T follicular helper cell (primary cell): ENCODE measurements at regions not wholly inside any gene's neighbourhood (a gene's known extent, or its start where the extent isn't known, plus 50 kb on each side); places are given as distances from the start of the nearest gene placed in this dataset.

ENCODE experiments used
- DNase-seq: peaks from one replicate; pipeline ENCODE4 v3.0.0-alpha.2; 2020; ENCODE audit warnings: low read depth

DNA sequence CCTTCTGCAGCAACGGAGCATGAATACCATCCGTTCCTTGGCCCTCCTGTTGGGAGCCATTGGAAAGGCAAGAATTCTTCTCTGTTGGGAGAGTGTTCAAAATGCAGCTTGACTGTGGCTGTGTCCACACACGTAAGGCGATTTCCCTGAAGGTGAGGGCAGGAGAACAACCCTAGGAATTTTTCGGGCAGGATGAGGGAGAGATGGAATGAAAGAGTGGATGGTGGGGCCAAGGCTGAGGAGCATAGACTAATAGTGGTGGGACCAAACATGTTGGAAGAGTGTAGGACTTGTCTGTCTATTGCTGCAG lies 924.9 kb downstream of the TBC1D22A start:
- no peak for DNase-seq

DNA sequence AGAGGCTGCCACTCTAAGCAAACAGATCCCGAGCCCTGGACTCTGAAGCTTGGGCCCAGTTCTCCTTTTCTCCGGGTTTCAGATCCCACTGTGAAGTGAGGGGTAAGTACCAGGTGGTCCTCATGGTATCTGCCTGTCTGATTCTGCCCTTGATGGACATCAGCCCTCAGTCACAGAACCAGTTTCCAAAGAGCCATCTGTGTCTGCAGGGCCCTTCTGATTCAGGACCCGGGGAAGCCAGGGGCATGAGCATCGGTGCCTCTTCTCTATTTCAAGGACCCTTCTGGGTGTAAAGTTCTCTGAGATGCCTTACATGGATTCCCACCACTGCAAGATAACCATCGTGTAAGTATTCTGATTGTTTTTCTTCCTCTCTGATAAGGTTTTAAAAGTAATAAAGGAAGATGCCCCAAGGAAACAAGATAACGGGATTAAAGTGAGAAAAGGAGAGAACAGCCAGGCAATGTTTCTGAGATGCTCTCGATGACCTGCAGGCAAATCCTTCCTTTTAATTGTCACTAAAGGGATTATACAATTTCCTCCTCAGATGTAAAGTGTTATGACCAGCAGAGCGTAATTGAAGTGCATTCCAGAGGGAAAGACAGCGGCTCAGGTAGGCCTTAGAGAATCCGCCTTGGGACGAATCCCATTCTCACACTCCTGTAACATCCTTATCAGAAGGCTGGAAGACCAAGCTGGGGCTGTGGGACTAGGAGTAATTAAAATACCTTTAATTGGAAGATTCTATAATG lies 924.3 kb downstream of the TBC1D22A start:
- no peak for DNase-seq

DNA sequence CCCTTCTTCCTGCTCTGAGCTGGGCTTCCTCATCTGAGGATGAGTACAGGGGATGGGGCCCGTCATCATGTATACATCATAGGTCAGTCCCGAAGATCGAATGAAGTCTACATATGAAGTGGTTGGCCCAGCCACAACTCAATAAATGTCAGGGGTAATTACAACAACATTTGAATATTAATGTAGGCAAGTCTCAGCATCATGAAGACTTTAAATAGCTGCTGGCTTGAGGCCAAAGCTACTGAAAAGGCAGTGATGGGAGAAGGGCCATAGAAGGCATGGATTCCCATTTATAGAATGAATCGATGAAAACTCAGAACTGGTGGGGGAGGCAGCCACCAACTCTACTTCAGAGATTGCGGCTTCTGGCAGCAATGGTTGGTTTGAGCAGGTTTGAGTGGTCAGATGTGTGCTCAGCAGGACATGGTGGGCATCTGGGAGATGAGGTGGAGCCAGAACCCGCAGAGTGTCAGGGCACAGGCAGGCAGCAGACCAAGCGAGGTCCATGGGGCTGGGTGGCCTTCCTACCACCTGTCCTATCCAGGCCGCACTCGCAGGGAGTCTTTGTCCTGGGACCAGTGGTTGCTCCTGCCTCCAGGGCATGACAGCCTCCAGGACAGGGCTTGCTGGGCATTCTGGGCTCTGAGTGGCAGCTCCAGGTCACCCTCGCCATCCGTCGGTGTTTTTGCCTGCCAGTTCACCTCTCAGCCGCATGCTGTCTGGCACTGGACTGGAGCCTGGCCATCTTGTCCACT lies 919.1 kb downstream of the TBC1D22A start:
- no peak for DNase-seq

DNA sequence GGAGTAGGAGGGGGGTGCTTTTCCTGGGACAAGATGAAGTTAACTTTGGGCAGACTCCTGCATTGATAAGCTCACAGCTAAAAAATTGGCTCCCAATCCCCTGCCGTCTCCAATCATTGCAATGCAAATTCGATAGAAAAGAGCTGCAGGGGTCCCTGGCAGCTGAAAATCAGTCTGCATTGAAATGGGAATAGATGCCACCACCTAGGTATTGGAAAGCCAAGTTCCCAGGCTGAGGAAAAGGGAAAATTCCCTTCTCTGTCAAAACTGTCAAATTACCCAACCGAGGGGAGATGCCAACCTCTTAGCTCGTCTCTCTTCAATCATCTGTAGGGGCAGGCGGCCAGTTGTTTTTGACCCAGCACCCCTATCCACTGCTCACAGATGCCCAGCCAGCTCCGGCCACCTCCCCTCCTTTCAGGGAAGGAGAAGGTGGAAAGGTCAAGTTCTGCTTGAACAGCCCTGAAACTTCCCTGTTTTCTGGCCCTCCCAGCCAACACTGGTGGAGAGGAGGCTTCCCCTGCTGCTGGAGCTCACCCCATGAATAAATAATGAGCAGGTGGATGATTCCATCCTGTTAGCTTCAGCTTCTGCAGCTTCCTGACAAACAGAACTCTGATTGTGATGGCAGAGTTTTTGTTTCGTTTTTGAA lies 916.3 kb downstream of the TBC1D22A start:
- DNase-seq = no peak

DNA sequence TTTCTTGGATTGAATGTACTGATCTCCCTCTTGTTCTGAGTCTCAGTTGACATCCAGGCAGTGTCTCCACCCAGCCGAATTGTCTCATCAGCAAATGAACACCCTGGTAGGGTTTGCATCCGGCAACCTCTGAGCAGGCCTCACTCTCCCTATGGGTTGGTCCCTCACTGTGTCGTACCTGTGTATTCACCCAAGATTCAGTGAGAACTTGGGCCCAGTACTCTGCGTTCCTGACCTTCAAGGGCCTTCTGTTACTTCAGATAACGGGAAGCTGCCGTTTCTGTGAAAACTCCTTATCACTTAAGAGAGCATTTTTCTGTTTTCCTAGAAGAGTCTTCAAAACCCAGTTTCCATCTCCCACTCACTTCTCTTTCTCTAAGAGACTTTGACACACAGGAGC lies 915.6 kb downstream of the TBC1D22A start:
- DNase-seq = no peak

DNA sequence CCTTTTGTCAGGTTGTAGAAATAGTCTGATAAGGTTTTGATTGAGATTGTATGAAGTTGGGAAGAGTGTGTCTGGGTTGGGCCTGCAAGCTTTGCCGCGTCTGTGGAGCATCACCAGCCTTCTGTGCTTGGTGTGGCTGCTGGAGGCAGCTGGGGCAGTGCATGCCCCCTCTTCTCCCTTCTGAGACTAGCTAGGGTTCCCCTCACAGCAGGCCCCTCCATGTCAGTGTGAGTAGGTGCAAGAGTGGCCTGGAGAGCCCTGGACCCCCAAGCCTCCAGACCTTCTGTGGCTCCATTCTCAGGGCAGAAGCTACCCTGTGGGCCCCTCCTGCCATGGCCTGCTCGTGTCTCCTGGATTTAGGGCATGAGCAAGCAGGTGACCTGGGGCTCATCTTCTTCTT lies 914.2 kb downstream of the TBC1D22A start:
- DNase-seq = no peak

DNA sequence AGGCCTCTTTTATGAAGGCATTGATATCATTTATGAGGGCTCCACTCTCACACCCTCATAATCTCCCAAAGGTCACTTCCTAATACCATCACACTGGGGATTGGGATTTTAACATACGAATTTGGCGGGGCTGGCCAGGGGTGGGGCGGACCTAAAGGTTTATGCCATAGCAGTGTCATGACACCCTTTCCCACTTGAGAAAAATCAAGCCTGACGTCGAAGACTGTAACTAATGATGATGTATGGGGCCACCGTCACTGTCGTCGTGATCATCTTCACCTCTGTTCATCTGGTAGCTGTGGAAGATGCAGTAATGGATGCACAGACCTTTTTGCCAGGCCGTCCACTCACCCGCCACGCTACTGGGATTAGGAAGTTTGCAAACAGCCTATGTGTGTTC lies 912.1 kb downstream of the TBC1D22A start:
- DNase-seq = no peak

DNA sequence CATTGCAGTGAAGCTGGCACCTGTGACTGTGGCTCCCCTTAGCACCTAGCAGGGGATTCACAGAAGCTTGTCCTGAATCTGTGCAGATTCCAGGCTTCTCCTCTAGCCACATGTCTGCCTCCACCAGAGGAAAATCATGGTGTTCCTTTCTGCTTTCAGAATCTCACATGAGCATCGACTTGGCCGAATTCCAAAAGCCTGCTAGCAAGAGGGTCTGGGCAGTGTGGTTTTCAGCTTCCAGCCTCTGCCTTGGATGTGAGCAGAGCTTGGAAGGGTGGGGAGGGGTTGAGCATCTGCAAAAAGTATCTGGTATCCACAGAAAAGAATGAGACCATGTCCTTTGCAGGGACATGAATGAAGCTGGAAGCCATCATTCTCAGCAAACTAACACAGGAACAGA lies 911.1 kb downstream of the TBC1D22A start:
- no peak for DNase-seq

DNA sequence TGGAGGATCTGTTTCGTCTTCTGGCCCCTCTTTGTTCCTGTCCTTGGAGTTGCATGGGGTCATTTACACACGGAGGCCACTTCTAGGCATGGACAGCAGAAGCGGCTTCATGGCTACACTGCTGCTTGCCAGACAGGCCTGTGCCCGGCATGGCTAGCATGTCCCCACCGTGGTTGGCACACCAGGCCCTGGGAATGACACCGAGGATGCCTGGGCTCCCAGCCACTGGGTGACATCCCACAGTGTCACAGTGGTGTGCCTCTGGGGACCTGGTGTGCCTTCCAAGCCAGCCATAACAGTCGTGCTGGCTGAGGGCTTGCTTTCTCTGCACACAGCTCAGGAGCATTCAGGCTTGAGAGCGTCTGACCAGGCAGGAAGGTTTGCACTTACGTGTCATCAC lies 910.1 kb downstream of the TBC1D22A start:
- DNase-seq = no peak

DNA sequence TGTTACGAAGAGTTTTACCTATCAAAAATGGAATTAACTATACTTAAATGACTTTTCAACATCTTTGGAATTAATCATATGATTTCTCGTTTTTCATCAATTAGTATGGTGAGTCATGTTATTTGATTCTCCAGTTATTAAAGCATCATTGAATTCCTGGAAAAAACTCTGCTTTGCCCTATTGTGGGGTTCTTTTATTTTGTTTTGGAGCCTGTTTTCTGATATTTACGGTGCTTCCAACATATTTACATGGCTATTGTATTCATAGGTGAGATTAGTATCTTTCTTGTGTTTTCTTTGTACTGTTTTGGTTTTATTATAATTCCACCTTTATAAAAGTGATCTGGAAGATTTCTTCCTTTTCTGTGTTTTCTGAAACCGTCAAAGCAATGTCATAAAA lies 902.7 kb downstream of the TBC1D22A start:
- DNase-seq = no peak

DNA sequence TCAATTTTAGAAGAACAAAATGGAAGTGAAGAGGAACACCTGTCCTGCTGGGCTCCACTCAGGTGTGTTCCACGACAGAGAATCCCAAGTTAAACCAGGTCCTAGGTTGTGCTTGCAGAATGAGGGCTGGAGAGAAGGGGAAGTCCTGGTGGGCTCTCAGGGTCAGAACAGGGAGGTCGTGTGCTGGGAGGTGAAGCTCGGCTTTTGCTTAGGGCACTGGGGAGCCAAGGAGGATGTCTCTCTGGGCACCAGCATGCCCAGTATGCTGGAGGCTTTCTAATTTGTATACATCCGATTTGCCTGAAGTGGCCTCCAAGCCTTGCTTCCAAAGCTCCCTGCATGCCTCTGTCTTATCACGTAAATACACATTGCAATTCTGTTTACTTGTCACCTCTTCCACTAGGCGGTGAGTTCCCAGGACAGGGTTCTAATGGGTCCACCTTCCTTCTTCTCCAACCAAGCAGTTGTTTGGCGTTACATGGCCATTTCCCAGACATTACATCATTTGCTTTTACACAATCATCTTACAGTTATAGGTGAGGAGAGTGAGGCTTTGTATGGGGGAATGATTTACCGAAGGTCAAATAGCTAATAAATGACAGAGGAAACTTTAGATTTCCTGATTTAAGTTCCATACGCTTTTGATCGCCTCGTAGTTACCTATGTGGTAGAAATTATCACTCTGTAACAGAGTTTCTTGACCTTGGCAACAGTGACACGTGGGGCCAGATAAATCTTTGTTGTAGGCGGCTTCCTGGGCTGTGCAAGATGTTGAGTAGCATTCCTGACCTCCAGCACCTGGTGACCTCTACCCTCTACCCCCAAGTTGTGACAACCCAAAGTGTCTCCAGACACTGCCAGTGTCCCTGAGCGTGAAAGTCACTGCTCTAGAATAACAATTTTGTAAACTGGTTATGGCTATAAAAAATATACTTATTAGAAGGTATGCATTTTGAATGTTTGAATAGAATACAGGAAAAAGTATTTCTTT lies 901.5 kb downstream of the TBC1D22A start:
- DNase-seq = no peak

DNA sequence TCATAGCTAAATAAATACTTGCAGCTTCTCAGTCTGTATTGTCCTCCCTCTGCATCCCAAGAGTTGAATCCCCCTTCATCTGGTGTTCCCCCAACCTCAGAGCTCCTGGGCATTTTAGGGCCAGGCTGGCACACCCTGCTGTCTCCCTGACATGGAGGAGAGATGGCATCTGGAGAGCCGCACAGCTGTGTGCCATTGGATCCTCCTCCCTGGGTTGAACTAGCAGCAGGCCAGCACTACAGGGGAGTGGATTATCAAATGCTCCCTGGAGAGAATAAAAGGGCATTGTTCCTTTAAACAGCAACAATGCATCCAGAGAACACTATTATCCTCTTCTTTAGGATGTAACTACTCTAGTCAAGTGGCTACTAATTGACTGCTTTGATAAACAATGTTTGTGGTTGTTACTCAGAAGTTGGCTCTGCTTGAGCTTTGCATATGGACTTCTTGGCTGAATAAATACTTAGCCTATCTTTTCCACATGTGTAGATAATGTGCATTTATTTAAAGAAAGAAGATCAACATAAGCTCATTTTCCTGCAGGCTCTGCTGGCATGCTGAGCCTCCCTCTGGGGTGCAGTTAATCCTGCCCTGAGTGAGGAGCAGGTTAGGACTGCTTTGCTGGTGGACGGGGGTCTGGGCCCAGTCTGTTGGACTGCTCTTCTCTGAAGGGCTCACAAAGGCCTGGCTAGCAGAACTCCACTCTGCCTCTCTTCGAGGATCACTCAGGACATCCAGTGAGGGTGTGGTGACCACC lies 897.2 kb downstream of the TBC1D22A start:
- no peak for DNase-seq

DNA sequence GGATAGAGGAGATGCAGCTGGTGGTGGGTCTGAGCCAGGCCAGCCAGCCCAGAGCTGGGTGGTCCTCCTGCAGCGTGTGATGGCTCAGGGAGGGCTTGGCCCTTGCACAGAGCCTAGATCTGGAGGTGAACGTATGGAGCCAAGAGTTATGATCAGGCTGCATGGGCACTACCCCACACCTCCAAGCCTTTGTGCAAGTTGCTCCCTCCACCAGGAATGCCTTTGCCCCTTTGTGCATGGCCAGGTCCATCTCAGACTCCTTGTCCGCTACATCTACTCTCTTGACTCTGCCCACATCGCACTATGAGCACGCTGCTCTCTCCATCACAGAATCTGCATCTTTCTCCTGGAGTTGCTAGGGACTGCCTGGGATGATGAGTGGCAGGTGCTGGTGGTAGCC lies 895.7 kb downstream of the TBC1D22A start:
- DNase-seq = no peak

DNA sequence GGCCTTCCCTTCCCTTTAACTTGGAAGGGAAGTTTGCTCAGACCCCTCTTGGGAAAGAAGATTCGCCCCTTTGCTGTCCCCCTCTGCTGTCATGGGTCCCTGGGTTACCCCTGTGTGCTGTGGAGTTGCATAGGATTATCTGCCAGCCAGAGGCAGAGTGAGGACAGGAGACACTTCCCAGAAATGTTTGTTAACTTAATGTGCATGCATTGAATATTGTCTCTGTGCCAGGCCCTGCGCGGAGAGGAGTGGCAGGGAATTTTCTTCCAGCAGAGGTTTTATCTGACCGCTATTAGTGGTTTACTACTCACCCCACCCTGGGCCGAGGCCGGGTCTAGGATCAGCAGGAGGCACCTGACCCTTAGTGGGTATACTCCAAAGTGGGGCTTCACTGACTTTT lies 894.8 kb downstream of the TBC1D22A start:
- DNase-seq = no peak

DNA sequence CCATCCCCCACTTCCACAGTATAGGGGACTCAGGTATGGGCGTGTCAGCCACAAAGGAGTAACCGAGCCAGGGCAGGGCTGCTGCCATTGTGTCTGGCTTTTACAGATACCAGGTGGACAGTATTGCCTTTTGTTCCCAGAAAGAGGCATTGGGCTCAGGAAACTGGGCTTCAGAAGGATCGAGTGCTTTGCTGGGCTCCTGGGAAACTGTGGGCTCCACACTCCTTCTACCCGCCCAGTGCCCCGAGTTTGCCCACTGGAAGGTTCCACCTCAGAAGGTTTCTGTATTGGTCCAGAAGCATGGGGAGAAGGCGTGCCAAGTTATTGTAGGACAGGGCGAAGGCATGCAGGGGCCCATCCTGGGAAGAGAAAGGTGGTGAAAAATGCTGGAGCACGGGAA lies 894.4 kb downstream of the TBC1D22A start:
- DNase-seq = no peak

DNA sequence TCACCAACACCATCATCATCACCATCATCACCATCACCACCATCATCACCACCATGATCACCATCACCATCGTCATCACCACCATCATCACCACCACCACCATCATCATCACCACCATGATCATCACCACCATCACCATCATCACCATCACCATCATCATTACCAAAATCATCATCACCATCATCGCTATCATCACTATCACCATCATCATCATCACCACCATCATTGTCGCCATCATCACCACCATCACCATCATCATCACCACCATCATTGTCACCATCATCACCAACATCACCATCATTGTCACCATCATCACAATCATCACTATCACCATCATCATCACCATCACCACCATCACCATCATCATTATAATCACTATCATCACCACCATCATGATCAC lies 893.5 kb downstream of the TBC1D22A start:
- DNase-seq = no peak

DNA sequence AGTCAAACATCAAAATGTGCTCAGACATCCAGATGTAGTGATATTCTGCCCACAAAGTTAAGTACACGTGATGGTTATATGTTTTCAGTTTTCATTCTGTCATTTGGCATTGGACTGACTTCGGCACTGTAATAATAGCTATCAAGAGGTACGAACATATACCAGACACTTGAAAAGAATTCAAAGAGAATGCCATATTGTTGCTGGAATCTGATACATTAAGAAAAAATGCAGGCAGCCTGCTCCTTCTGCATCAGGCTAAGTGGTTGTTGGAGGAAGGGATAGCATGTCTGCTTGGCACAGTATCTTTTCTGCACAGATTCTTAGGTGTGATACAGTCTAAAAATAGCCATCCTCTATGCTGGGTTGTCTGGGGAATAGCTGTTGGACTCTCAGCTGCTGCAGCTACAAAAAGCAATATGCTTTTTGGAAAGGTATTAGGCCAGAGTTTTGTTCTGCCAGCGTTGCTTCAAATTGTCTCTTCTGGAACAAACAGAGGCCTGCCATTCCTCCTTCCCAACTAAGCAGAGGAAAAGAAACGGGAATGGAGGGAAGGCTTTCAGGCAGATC lies 892.6 kb downstream of the TBC1D22A start:
- no peak for DNase-seq

DNA sequence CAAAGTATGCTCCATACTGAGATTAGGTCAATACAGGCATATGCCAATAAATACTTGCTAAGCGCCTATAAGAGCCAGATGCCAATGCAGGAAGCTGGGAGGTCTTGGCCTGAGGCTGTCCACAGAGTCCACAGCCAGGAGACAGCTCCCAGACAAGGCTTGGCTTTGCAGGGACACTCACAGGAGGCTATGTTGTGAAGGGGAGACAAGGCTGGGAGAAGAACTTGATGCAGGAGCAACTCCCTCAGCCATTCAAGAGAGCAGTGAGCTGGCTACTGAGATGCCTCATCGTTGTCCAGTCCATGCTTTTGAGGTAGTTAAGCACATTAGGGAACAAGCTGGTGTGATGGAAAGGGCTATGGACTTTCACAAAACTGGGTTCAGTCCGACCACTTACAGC lies 891.5 kb downstream of the TBC1D22A start:
- no peak for DNase-seq

DNA sequence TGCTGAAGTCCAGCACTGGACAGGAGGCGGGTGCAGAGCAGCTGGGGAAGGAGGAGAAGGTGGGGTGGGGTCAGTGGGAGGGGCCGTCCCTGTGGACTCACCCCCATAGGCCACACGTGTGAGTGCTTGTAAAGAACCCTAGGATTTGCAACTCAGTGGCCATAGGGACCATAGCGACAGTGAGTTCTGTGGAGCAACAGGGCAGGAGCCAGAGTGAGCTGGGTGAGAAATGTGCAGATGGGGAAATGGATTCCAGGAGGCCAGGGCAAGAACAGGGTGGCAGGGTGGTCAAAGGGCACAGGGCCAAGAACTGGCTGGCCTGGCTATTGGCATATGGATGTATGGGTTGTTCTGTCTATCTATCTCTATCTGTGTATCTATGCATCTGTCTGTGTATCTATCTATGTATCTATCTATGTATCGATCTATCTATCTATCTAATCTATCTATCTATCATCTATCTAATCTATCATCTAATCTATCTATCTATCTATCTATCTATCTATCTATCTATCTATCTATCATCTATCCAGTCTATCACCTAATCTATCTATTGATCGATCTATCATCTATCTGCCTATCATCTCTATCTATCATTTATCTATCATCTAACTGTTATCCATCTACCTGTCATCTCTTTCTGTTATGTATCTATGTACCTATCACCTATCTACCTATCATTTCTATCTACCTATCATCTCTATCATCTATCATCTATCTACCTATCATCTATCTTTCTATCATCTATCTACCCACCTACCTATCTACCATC lies 889.0 kb downstream of the TBC1D22A start:
- no peak for DNase-seq

DNA sequence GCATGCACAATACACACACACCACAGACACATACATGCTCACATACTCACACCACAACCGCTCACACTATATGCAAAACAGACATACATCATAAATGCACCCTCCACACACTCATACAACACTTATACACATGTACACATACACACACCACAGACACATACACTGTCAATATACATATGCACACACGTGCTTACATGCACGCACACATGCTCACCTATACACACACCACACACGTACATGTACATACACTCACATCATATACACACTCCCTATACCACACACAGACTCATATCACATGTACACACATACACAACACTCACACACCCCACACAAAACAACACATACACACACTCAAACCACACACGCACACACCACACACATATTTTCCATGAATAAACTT lies 885.3 kb downstream of the TBC1D22A start:
- DNase-seq = no peak
